Endodermal cell (in vitro differentiated cells): ENCODE measurements at regions not wholly inside any gene's neighbourhood (a gene's known extent, or its start where the extent isn't known, plus 50 kb on each side); places are given as distances from the start of the nearest gene placed in this dataset.
"Not testable (repeated sequence)": the region's sequence is repeated elsewhere in the genome, so short reads cannot be mapped to it uniquely, and the experiment has no call there.

ENCODE experiments used
- DNase-seq: peaks from one replicate; pipeline ENCODE4 v3.0.0-alpha.2; 2017
- H3K27ac ChIP-seq: 2 replicates; pipeline ENCODE4 v1.5.1; 2013; ENCODE audit warnings: mild to moderate bottlenecking, low read depth, low read length, moderate library complexity
- H3K27me3 ChIP-seq: 2 replicates; pipeline ENCODE4 v1.6.1; 2013; ENCODE audit warnings: mild to moderate bottlenecking, low read length, moderate library complexity; ENCODE audit not compliant: insufficient read depth, control insufficient read depth, poor library complexity, severe bottlenecking
- H3K36me3 ChIP-seq: 2 replicates; pipeline ENCODE4 v1.7.0; 2013; ENCODE audit warnings: mild to moderate bottlenecking, low read length, moderate library complexity; ENCODE audit not compliant: control insufficient read depth, insufficient read depth
- H3K4me1 ChIP-seq: one replicate; pipeline ENCODE4 v1.7.0; 2013; ENCODE audit warnings: low read length; ENCODE audit not compliant: control insufficient read depth, insufficient read depth
- H3K4me3 ChIP-seq: 2 replicates; pipeline ENCODE4 v1.5.1; 2013; ENCODE audit warnings: mild to moderate bottlenecking, low read length, moderate library complexity
- H3K9ac ChIP-seq: 2 replicates; pipeline ENCODE4 v1.6.1; 2013; ENCODE audit warnings: mild to moderate bottlenecking, low read length, moderate library complexity; ENCODE audit not compliant: poor library complexity, severe bottlenecking; ENCODE audit errors: extremely low read depth
- H3K9me3 ChIP-seq: 2 replicates; pipeline ENCODE4 v1.6.1; 2013; ENCODE audit warnings: mild to moderate bottlenecking, low read length, moderate library complexity; ENCODE audit not compliant: control insufficient read depth
- H3K27ac Mint-ChIP-seq: 2 replicates; pipeline ENCODE4 v1.8.0; 2020; ENCODE audit warnings: mixed read lengths
- H3K27me3 Mint-ChIP-seq: 2 replicates; pipeline ENCODE4 v1.8.0; 2021; ENCODE audit warnings: mild to moderate bottlenecking, mixed read lengths; ENCODE audit not compliant: insufficient read depth
- H3K36me3 Mint-ChIP-seq: 2 replicates; pipeline ENCODE4 v1.8.0; 2020; ENCODE audit warnings: low read depth, mixed read lengths
- H3K4me1 Mint-ChIP-seq: 2 replicates; pipeline ENCODE4 v1.8.0; 2020; ENCODE audit warnings: mixed read lengths
- H3K4me3 Mint-ChIP-seq: 2 replicates; pipeline ENCODE4 v1.8.0; 2020; ENCODE audit warnings: mild to moderate bottlenecking, moderate library complexity, mixed read lengths
- H3K9me3 Mint-ChIP-seq: 2 replicates; pipeline ENCODE4 v1.8.0; 2020; ENCODE audit warnings: mild to moderate bottlenecking, mixed read lengths
- CTCF ChIP-seq: fragments of 200-600 bp; sonication (generic); conservative IDR thresholded peaks from 2 replicates; pipeline ENCODE4 v1.5.0; 2021; ENCODE audit warnings: antibody characterized with exemption, mild to moderate bottlenecking
- WGBS, 2 experiments: methylation state at CpG; one replicate each; pipeline versions ENCODE4 v1.1.5 to v1.1.7; 2013; ENCODE audit warnings: missing lambda C conversion rate in 2 of 2, mixed read lengths in 1 of 2; ENCODE audit not compliant: insufficient coverage in 1 of 2, insufficient read length in 1 of 2; 5-methylcytosine and 5-hydroxymethylcytosine counted together

GRCh38 chr4:79160962-79161361 lies 164.9 kb downstream of the NAA11 start:
- H3K4me1 ChIP-seq, result peaks cover 4% of the 10 kb centered on the region
- H3K4me3 ChIP-seq, result no peak overlapping the region
- Mint-ChIP-seq H3K27me3 (peaks cover 7% of the 10 kb centered on the region), H3K9me3 (no peaks in the 10 kb centered on the region), H3K4me3 (no peak overlapping the region), H3K4me1 (peaks cover 25% of the 10 kb centered on the region), H3K27ac (no peak overlapping the region), H3K36me3 (no peaks in the 10 kb centered on the region)
- no peak overlapping the region for H3K9ac ChIP-seq
- no peak overlapping the region for H3K27ac ChIP-seq
- 97 to 100% methylated on average over 2 of the region's 2 CpGs for WGBS, 2 experiments
- no peak for DNase-seq
- H3K9me3 ChIP-seq, result peaks cover 5% of the 10 kb centered on the region
- TF ChIP-seq CTCF, result no peak
- no peaks in the 10 kb centered on the region for H3K36me3 ChIP-seq
- peaks cover 15% of the 10 kb centered on the region for H3K27me3 ChIP-seq

GRCh38 chr4:79158705-79159104 lies 167.2 kb downstream of the NAA11 start:
- H3K27ac Mint-ChIP-seq, DNase-seq, H3K4me1 ChIP-seq, H3K4me1 Mint-ChIP-seq, H3K9me3 Mint-ChIP-seq, H3K4me3 ChIP-seq, H3K27ac ChIP-seq, H3K9ac ChIP-seq, H3K36me3 ChIP-seq, H3K36me3 Mint-ChIP-seq, H3K4me3 Mint-ChIP-seq, H3K9me3 ChIP-seq: not testable (repeated sequence)
- WGBS, 2 experiments, result 86 to 95% methylated on average over 1 to 2 of the region's 2 CpGs
- peaks cover 11% of the 10 kb centered on the region for H3K27me3 Mint-ChIP-seq
- peaks cover 12% of the 10 kb centered on the region for H3K27me3 ChIP-seq

GRCh38 chr4:79155336-79155735 lies 170.5 kb downstream of the NAA11 start:
- Mint-ChIP-seq H3K36me3 (no peaks in the 10 kb centered on the region), H3K27me3 (peaks cover 8% of the 10 kb centered on the region)

More at GRCh38 chr4:79155336-79155735, 170.5 kb downstream of the NAA11 start:
- H3K4me1 ChIP-seq, result no peaks in the 10 kb centered on the region
- H3K27me3 ChIP-seq, result peaks cover 15% of the 10 kb centered on the region
- no peak overlapping the region for H3K27ac ChIP-seq
- H3K27ac Mint-ChIP-seq, result no peak overlapping the region
- no peak for DNase-seq
- H3K4me3 Mint-ChIP-seq, result no peak overlapping the region
- H3K9me3 ChIP-seq, result no peaks in the 10 kb centered on the region
- TF ChIP-seq CTCF, result no peak
- no peaks in the 10 kb centered on the region for H3K4me1 Mint-ChIP-seq
- no peak overlapping the region for H3K9ac ChIP-seq
- H3K9me3 Mint-ChIP-seq, result no peaks in the 10 kb centered on the region
- H3K4me3 ChIP-seq, result no peak overlapping the region
- 63 to 87% methylated on average over 2 to 3 of the region's 3 CpGs for WGBS, 2 experiments
- no peaks in the 10 kb centered on the region for H3K36me3 ChIP-seq
